Lower lobe of right lung (tissue), 2 donors: ENCODE measurements at regions not wholly inside any gene's neighbourhood (a gene's known extent, or its start where the extent isn't known, plus 50 kb on each side); places are given as distances from the start of the nearest gene placed in this dataset.

Source experiments
- ATAC-seq, 2 donors: fragments of 200-7000 bp; cut with Tn5 transposase; one replicate each; pipeline ENCODE4 v1.9.1; 2020 to 2022; ENCODE audit warnings: mild to moderate bottlenecking in 2 of 2, moderate library complexity in 2 of 2
- DNase-seq: peaks from one replicate; pipeline ENCODE4 v3.0.0-alpha.2; 2020
- H3K27ac ChIP-seq: fragments of 200-600 bp; one replicate; pipeline ENCODE4 v1.8.0; 2022
- H3K27me3 ChIP-seq: fragments of 200-600 bp; one replicate; pipeline ENCODE4 v1.8.0; 2022; ENCODE audit warnings: low read depth
- H3K36me3 ChIP-seq: fragments of 200-600 bp; one replicate; pipeline ENCODE4 v1.8.0; 2022; ENCODE audit warnings: mild to moderate bottlenecking
- H3K4me1 ChIP-seq: fragments of 200-600 bp; one replicate; pipeline ENCODE4 v1.8.0; 2022
- H3K4me3 ChIP-seq: fragments of 200-600 bp; one replicate; pipeline ENCODE4 v1.8.0; 2022; ENCODE audit warnings: mild to moderate bottlenecking
- H3K9me3 ChIP-seq: fragments of 200-600 bp; one replicate; pipeline ENCODE4 v1.8.0; 2022
- intact Hi-C: fragments of 100-400 bp; cut with DNase I; formaldehyde crosslinking; loops from one replicate; pipeline ENCODE4 v1.11.0; 2022
- TF ChIP-seq, protein P1 (sequence below): fragments of 200-600 bp; IDR thresholded peaks from one replicate; pipeline ENCODE4 v1.8.0; 2022; ENCODE audit warnings: antibody characterized with exemption, mild to moderate bottlenecking
- donor health status: DM: no; HTN: yes; CAD: no; lungs with severe emphysema.

DNA sequence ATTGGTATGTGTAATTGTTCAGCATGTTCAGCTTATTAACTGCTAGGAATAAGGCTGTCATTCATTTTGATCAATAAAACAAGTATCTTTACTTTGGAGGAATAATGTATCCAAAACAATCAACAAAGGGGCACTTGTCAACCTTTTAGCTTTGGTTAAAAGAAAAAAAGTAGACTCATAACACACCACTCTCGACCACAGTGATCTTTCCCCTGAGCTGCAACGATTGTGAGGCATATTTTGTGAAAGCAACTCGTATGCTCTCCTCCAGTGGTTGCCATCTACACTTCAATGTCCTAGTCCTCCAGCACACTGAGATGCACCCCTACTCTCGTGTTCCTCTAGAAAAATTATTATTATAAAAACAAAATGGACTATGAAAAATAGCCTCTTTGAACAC, 60.1 kb upstream of the PDE7B start:
- H3K36me3 ChIP-seq = no peaks in the 10 kb centered on the region
- no peaks in the 10 kb centered on the region for H3K9me3 ChIP-seq
- no peak overlapping the region for H3K27ac ChIP-seq
- TF ChIP-seq, protein P1, sequence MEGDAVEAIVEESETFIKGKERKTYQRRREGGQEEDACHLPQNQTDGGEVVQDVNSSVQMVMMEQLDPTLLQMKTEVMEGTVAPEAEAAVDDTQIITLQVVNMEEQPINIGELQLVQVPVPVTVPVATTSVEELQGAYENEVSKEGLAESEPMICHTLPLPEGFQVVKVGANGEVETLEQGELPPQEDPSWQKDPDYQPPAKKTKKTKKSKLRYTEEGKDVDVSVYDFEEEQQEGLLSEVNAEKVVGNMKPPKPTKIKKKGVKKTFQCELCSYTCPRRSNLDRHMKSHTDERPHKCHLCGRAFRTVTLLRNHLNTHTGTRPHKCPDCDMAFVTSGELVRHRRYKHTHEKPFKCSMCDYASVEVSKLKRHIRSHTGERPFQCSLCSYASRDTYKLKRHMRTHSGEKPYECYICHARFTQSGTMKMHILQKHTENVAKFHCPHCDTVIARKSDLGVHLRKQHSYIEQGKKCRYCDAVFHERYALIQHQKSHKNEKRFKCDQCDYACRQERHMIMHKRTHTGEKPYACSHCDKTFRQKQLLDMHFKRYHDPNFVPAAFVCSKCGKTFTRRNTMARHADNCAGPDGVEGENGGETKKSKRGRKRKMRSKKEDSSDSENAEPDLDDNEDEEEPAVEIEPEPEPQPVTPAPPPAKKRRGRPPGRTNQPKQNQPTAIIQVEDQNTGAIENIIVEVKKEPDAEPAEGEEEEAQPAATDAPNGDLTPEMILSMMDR = no peak
- intact Hi-C loops = no loop called here
- DNase-seq (no peak), ATAC-seq (no peak)
- no peak overlapping the region for H3K4me3 ChIP-seq
- no peaks in the 10 kb centered on the region for H3K4me1 ChIP-seq
- no peaks in the 10 kb centered on the region for H3K27me3 ChIP-seq

DNA sequence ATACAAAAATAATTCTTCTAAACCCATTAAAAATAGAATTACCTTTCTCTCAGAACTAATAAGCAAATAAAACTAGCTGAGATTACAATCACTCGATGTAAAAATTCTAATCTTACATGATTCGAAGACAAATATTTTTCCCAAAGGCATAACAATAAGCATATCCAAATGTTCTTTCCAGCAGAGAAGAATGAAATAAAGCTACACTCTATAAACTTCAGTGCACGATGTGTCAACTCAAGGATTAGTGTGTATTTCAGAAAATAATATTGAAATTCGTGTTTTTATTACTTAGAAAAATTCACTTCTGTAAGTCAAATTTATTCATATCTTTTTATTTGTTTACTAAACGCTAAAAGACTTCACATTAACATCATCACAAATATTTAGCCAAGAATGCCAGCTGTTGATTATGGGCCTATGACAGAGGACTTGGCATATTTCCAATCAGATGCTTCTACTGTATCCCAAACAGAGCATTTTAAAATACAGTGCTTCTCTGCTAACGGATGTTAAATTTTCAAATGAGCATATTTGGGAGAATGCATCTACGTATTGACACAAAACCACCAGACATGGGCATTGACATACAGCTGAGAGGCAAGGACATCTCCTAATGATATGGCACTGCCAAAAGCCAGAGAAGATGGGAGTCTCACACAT, 54.7 kb upstream of the PDE7B start:
- no peaks in the 10 kb centered on the region for H3K27me3 ChIP-seq
- H3K9me3 ChIP-seq = no peaks in the 10 kb centered on the region
- no peak overlapping the region for H3K27ac ChIP-seq
- TF ChIP-seq, protein P1 = no peak
- H3K36me3 ChIP-seq = no peaks in the 10 kb centered on the region
- no peak overlapping the region for H3K4me3 ChIP-seq
- intact Hi-C loops = no loop called here
- ATAC-seq (no peak), DNase-seq (no peak)
- H3K4me1 ChIP-seq = no peaks in the 10 kb centered on the region

DNA sequence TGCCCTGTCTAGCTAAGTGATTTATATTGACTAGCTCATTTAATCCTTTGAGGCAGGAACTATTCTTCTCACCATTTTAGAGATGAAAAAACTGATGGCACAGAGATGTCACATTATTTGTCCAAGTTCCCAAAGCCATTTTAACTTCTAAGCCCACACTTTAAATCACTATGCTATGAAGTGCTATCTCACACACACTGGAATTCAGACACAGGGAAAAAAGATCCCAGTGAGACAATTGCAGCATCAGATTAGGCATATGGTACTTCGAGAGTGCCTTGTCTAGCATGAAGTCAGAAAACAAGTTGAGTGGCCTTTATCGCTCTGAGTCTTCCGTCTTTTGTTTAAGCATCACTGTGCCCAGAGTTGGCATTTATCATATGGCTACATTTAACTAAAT, 54.1 kb upstream of the PDE7B start:
- Histone ChIP-seq H3K27ac (no peak overlapping the region), H3K27me3 (no peaks in the 10 kb centered on the region), H3K4me1 (no peaks in the 10 kb centered on the region), H3K4me3 (no peak overlapping the region), H3K9me3 (no peaks in the 10 kb centered on the region), H3K36me3 (no peaks in the 10 kb centered on the region)
- ATAC-seq (no peak), DNase-seq (no peak)
- intact Hi-C loops = no loop called here
- TF ChIP-seq, protein P1 = no peak

DNA sequence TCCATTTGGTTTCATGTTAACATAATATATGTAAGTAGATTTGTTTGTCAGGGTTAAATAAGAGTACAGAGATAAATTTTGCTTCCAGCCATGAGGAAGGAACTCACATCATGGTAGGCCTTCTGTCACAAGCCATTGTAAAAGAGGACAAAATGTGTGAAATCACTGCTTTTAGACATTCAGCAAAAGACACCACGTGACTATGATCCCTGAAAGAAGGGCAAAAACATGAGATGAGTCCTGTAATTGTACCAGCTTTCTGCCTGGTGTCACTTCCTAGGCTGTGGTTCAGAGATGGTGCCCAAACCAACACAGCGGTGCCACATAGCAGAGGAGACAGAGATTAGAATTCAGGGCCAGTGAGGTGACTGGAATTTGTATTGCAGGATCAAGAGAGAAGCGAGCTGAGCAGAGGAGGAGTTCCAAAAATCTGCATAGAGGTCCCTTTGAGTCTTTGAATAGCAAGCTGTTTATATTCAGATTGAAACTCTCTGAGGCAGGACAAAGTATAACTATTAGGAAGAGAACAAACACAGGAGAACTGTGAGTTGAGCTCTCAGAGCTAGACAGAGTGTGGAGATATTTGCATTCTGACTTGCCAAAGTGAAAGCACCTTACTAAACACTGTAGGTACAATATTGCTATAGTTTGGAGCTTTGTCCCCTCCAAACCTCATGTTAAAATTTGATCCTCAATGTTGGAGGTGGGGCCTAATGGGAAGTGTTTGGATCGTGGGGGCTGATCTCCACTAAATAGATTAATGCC, 52.6 kb upstream of the PDE7B start:
- H3K27ac ChIP-seq = no peak overlapping the region
- H3K4me3 ChIP-seq = no peak overlapping the region
- no peaks in the 10 kb centered on the region for H3K36me3 ChIP-seq
- no peak for ATAC-seq
- TF ChIP-seq, protein P1 = no peak
- H3K27me3 ChIP-seq = no peaks in the 10 kb centered on the region
- no peak for DNase-seq
- H3K9me3 ChIP-seq = no peaks in the 10 kb centered on the region
- intact Hi-C loops = no loop called here
- no peaks in the 10 kb centered on the region for H3K4me1 ChIP-seq
